VCaP (cell line): ENCODE measurements at regions not wholly inside any gene's neighbourhood (a gene's known extent, or its start where the extent isn't known, plus 50 kb on each side); places are given as distances from the start of the nearest gene placed in this dataset.
"Not testable (repeated sequence)": the region's sequence is repeated elsewhere in the genome, so short reads cannot be mapped to it uniquely, and the experiment has no call there.

Source experiments
- H3K27ac ChIP-seq: fragments of 450-650 bp; 2 replicates; pipeline ENCODE4 v1.5.1; 2017
- CTCF ChIP-seq: fragments of 450-650 bp; conservative IDR thresholded peaks from 2 replicates; pipeline ENCODE4 v1.5.1; 2017; ENCODE audit warnings: mild to moderate bottlenecking, moderate library complexity

GRCh38 chr3:139131951-139132350 lies 87.3 kb upstream of the PRR23C start:
- no peak for TF ChIP-seq CTCF
- no peak overlapping the region for H3K27ac ChIP-seq

- H3K27ac ChIP-seq = no peak overlapping the region
- TF ChIP-seq CTCF = no peak
These were observed 88.3 kb upstream of the PRR23C start for GRCh38 chr3:139132976-139133375.

- no peak overlapping the region for H3K27ac ChIP-seq
- TF ChIP-seq CTCF = no peak
These were observed 90.1 kb upstream of the PRR23C start for GRCh38 chr3:139134678-139135372.

- no peak for TF ChIP-seq CTCF
- no peak overlapping the region for H3K27ac ChIP-seq
These were observed 91.0 kb upstream of the PRR23C start for GRCh38 chr3:139135657-139136056.

- no peak overlapping the region for H3K27ac ChIP-seq
- no peak for TF ChIP-seq CTCF
These were observed 91.9 kb upstream of the PRR23C start for GRCh38 chr3:139136469-139137202.

GRCh38 chr3:139140553-139140952 lies 95.9 kb upstream of the PRR23C start:
- H3K27ac ChIP-seq = peak overlapping the region; percentile 20; the same call in 1 of the 2 replicates
- TF ChIP-seq CTCF = no peak

- H3K27ac ChIP-seq = not testable (repeated sequence)
These were observed 101.3 kb upstream of the PRR23C start for GRCh38 chr3:139145980-139146379.

GRCh38 chr3:139151530-139151929 lies 106.8 kb upstream of the PRR23C start:
- H3K27ac ChIP-seq = no peak overlapping the region
- TF ChIP-seq CTCF = no peak

- H3K27ac ChIP-seq = not testable (repeated sequence)
These were observed 108.7 kb upstream of the PRR23C start for GRCh38 chr3:139153434-139153833.
